ENCODE measurements at regions not wholly inside any gene's neighbourhood (a gene's known extent, or its start where the extent isn't known, plus 50 kb on each side); places are given as distances from the start of the nearest gene placed in this dataset.

DNA sequence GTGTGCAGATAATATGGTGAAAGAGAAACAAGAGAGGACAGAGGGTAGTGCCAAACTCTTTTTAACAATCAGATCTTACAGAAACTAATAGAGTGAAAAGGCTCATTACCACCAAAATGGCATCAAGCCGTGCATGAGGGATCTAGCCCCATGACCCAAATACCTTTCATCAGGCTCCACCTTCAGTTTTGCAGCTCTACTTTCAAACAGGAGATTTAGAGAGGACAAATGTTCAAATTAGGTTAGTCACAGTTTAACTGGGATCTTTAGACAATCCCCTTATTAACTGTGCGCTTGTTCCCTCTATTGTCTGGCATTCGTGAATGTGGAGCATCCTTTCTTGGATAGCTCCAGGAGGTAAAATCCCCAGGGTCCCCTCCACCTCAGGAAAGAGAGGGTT is 1209.3 kb upstream of the CHAC2 start:
- no peak for DNase-seq (ENCODE audit: low spot score)
- TF ChIP-seq, protein P1, sequence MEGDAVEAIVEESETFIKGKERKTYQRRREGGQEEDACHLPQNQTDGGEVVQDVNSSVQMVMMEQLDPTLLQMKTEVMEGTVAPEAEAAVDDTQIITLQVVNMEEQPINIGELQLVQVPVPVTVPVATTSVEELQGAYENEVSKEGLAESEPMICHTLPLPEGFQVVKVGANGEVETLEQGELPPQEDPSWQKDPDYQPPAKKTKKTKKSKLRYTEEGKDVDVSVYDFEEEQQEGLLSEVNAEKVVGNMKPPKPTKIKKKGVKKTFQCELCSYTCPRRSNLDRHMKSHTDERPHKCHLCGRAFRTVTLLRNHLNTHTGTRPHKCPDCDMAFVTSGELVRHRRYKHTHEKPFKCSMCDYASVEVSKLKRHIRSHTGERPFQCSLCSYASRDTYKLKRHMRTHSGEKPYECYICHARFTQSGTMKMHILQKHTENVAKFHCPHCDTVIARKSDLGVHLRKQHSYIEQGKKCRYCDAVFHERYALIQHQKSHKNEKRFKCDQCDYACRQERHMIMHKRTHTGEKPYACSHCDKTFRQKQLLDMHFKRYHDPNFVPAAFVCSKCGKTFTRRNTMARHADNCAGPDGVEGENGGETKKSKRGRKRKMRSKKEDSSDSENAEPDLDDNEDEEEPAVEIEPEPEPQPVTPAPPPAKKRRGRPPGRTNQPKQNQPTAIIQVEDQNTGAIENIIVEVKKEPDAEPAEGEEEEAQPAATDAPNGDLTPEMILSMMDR (IDR thresholded peaks at IDR 0.05; ENCODE audit: borderline replicate concordance, control extremely low read depth, extremely low read depth, insufficient read depth, missing control alignments): no peak
- in situ Hi-C loops (cut with MboI; ENCODE audit: low sequenced_read_pairs, unreplicated experiment): no loop called here

- in situ Hi-C loops (cut with MboI; ENCODE audit: low sequenced_read_pairs, unreplicated experiment): no loop called here
- DNase-seq (ENCODE audit: low spot score): no peak
- TF ChIP-seq, protein P1 (IDR thresholded peaks at IDR 0.05; ENCODE audit: borderline replicate concordance, control extremely low read depth, extremely low read depth, insufficient read depth, missing control alignments): no peak
These were observed 1225.3 kb upstream of the CHAC2 start for GRCh38 chr2:52542297-52542696.

DNA sequence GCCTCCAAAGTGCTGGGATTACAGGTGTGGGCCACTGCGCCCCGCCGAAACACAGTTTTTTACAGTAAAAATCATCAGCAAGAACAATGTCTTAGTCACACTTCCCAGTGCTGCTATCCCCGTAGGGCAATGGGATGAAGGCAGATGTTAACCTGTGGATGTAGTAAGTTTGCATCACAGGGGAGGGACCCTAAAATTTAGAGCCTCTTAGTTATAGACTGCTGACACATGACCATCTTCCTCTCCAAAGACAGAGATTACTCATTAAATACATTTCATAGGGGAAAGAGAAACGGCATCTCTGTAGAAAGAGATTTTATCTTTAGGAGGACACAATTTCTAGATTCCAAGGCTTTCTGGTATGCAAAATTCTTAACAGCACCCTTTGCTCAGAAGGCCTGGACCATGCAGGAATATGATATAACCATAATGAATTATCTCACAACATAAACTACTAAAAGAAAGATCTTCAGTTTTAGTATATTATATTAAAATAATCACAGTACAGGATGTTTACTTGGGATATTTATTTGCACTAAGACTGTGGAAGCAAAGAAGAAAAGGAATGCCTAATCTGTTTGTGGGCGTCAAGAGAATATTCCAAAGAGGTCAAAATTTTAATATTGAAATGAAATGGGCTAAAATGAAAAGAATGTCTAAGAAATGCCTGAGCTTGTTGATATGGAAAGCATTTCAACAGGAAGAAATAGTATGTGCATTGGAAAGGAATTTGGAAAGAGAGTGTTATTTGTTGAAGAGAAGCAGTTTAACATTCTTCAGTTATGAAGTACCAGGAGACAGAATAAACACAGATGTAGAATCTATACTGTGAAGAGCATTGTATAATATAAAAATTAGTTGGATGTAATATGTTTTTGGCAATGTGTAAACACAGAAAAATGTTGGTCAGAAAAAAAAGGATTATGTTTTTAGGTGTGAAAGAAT is 1228.3 kb upstream of the CHAC2 start:
- in situ Hi-C loops (cut with MboI; ENCODE audit: low sequenced_read_pairs, unreplicated experiment): no loop called here
- TF ChIP-seq, protein P1 (IDR thresholded peaks at IDR 0.05; ENCODE audit: borderline replicate concordance, control extremely low read depth, extremely low read depth, insufficient read depth, missing control alignments): no peak
- DNase-seq (ENCODE audit: low spot score): no peak

DNA sequence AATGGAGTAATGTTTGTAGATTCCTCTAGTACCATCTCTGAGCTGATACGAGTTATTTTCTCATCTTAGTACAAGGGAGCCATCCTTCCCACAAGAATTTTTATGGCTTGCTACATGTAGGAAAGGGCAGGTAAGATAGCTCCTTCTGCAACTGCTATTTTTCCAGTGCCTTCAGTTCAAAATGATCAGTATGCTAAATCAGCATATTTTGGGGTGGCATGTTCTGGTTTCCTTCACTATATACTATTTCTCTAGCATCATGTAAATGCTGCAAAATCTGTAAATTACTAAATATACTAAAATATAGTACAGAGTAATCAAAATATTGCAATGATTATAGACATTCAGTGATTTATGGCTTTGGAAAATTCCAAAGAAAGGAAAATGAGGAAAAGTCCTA is 1230.0 kb upstream of the CHAC2 start:
- in situ Hi-C loops (cut with MboI; ENCODE audit: low sequenced_read_pairs, unreplicated experiment): no loop called here
- DNase-seq (ENCODE audit: low spot score): no peak
- TF ChIP-seq, protein P1 (IDR thresholded peaks at IDR 0.05; ENCODE audit: borderline replicate concordance, control extremely low read depth, extremely low read depth, insufficient read depth, missing control alignments): no peak

DNA sequence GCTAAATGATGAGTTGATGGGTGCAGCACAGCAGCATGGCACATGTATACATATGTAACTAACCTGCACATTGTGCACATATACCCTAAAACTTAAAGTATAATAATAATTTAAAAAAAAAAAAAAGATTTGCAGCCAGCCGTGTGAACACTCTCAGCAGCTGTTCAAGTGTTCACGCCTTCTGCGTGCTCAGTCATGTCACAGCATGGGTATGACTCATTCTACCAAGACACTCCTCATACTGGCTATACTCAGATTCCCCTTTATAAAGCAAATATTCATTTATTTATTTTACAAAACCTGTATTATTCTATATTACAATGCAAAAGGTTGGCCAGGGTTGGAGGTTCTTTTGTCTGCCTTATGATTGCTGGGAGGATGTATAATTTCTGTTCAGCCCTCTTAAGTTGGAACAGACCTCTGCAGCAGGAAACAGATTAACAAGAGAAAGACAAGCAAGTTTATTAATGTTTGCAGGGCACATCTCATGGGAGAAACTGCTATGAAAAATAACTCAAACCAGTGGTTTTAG is 1230.6 kb upstream of the CHAC2 start:
- no peak for DNase-seq (ENCODE audit: low spot score)
- TF ChIP-seq, protein P1 (IDR thresholded peaks at IDR 0.05; ENCODE audit: borderline replicate concordance, control extremely low read depth, extremely low read depth, insufficient read depth, missing control alignments): no peak
- in situ Hi-C loops (cut with MboI; ENCODE audit: low sequenced_read_pairs, unreplicated experiment): no loop called here

- TF ChIP-seq, protein P1 (IDR thresholded peaks at IDR 0.05; ENCODE audit: borderline replicate concordance, control extremely low read depth, extremely low read depth, insufficient read depth, missing control alignments): no peak
- in situ Hi-C loops (cut with MboI; ENCODE audit: low sequenced_read_pairs, unreplicated experiment): no loop called here
- DNase-seq (ENCODE audit: low spot score): no peak
These were observed 1234.6 kb upstream of the CHAC2 start for GRCh38 chr2:52532956-52533355.
